Transverse colon (tissue), 4 donors: ENCODE measurements at regions not wholly inside any gene's neighbourhood (a gene's known extent, or its start where the extent isn't known, plus 50 kb on each side); places are given as distances from the start of the nearest gene placed in this dataset.

Experiments
- POLR2A ChIP-seq: fragments of 450-650 bp; IDR thresholded peaks from one replicate; pipeline ENCODE4 v1.6.1; 2016; ENCODE audit warnings: antibody characterized with exemption, mild to moderate bottlenecking, moderate library complexity
- POLR2AphosphoS5 ChIP-seq, 3 donors: sonication (generic); formaldehyde crosslinking; IDR thresholded peaks; one replicate each; pipeline ENCODE4 v1.6.1; 2016; ENCODE audit warnings: antibody characterized with exemption in 3 of 3
- TF ChIP-seq, protein P1 (sequence below), 5 experiments: fragments of 200-600 bp in 3 of 5; fragments of 450-650 bp in 2 of 5; sonication (generic) in 3 of 5; IDR thresholded peaks; 1 replicate in 2 of 5; 2 replicates in 3 of 5; pipeline ENCODE4 v1.5.1; 2016 to 2017; ENCODE audit warnings: antibody characterized with exemption in 5 of 5, inconsistent platforms in 3 of 5, mild to moderate bottlenecking in 2 of 5, moderate library complexity in 1 of 5

- TF ChIP-seq, protein P1, sequence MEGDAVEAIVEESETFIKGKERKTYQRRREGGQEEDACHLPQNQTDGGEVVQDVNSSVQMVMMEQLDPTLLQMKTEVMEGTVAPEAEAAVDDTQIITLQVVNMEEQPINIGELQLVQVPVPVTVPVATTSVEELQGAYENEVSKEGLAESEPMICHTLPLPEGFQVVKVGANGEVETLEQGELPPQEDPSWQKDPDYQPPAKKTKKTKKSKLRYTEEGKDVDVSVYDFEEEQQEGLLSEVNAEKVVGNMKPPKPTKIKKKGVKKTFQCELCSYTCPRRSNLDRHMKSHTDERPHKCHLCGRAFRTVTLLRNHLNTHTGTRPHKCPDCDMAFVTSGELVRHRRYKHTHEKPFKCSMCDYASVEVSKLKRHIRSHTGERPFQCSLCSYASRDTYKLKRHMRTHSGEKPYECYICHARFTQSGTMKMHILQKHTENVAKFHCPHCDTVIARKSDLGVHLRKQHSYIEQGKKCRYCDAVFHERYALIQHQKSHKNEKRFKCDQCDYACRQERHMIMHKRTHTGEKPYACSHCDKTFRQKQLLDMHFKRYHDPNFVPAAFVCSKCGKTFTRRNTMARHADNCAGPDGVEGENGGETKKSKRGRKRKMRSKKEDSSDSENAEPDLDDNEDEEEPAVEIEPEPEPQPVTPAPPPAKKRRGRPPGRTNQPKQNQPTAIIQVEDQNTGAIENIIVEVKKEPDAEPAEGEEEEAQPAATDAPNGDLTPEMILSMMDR (IDR thresholded peaks at IDR 0.05) = no peak
- no peak for TF ChIP-seq POLR2A
- no peak for TF ChIP-seq POLR2AphosphoS5 (IDR thresholded peaks at IDR 0.05)
Measured at GRCh38 chr4:179164267-179164999, 1722.2 kb upstream of the AGA start.
